K562 (cell line): ENCODE measurements at regions not wholly inside any gene's neighbourhood (a gene's known extent, or its start where the extent isn't known, plus 50 kb on each side); places are given as distances from the start of the nearest gene placed in this dataset.

Experiments
- ARNT ChIP-seq, 2 experiments: fragments of 450-650 bp; IDR thresholded peaks; 2 replicates each; pipeline ENCODE4 v1.6.1; 2016; ENCODE audit warnings: mild to moderate bottlenecking in 1 of 2
- ATF1 ChIP-seq, 2 experiments: fragments of 450-650 bp in 1 of 2; IDR thresholded peaks; 2 replicates each; pipeline ENCODE4 v1.6.1; 2016; ENCODE audit warnings: missing compliant biosample characterization in 1 of 2, missing genetic modification characterization in 1 of 2
- BACH1 ChIP-seq: fragments of 200-800 bp; sonication (Bioruptor generic); IDR thresholded peaks from 2 replicates; pipeline ENCODE4 v1.6.1; 2016; ENCODE audit warnings: missing genetic modification characterization, missing compliant biosample characterization
- CXXC5 ChIP-seq: fragments of 250-450 bp; sonication (Bioruptor Pico); IDR thresholded peaks from 2 replicates; pipeline ENCODE4 v1.8.0; 2022; ENCODE audit warnings: inconsistent platforms, mild to moderate bottlenecking, moderate library complexity
- GTF2F1 ChIP-seq: IDR thresholded peaks from 2 replicates; pipeline ENCODE4 v1.6.1; 2011; ENCODE audit warnings: low read depth, low read length, improper control_type of control experiment
- NCOR1 ChIP-seq: fragments of 450-650 bp; IDR thresholded peaks from 2 replicates; pipeline ENCODE4 v1.6.1; 2016; ENCODE audit warnings: mild to moderate bottlenecking, moderate library complexity
- NFYB ChIP-seq: IDR thresholded peaks from 2 replicates; pipeline ENCODE4 v1.6.1; 2011; ENCODE audit warnings: mild to moderate bottlenecking, moderate library complexity; ENCODE audit not compliant: insufficient read length; ENCODE audit errors: extremely low read depth
- ZMIZ1 ChIP-seq, 2 experiments: fragments of 150-350 bp in 1 of 2; IDR thresholded peaks; 2 replicates each; pipeline ENCODE4 v1.6.1; 2012 to 2016; ENCODE audit warnings: low read depth in 2 of 2, low read length in 2 of 2, mild to moderate bottlenecking in 1 of 2, moderate library complexity in 1 of 2
- ZNF134 ChIP-seq: fragments of 250-450 bp; sonication (Bioruptor Pico); conservative IDR thresholded peaks from 2 replicates; pipeline ENCODE4 v1.4.0; 2020

- no peak for TF ChIP-seq ZMIZ1 (IDR thresholded peaks at IDR 0.05; ENCODE audit: low read depth in 2 of 2, low read length in 2 of 2)
- no peak for TF ChIP-seq NCOR1
- no peak for TF ChIP-seq ZNF134 (CRISPR knock-in tag)
- no peak for TF ChIP-seq GTF2F1
- TF ChIP-seq ATF1 (CRISPR knock-in tag; IDR thresholded peaks at IDR 0.05) = no peak
- no peak for TF ChIP-seq ATF1 (tag; IDR thresholded peaks at IDR 0.05)
- no peak for TF ChIP-seq BACH1 (tag)
- no peak for TF ChIP-seq ARNT (IDR thresholded peaks at IDR 0.05)
- no peak for TF ChIP-seq CXXC5 (CRISPR knock-in tag)
- TF ChIP-seq NFYB = no peak
- TF ChIP-seq, all 486 proteins: peak for 0
Measured at GRCh38 chr16:64290461-64290860, 831.4 kb downstream of the CDH11 start (continued).
